HUES6 (cell line): ENCODE measurements at regions not wholly inside any gene's neighbourhood (a gene's known extent, or its start where the extent isn't known, plus 50 kb on each side); places are given as distances from the start of the nearest gene placed in this dataset.
"Not testable (repeated sequence)": the region's sequence is repeated elsewhere in the genome, so short reads cannot be mapped to it uniquely, and the experiment has no call there.

ENCODE experiments used
- H3K27ac ChIP-seq: 2 replicates; pipeline ENCODE4 v1.7.0; 2013; ENCODE audit warnings: low read depth, mild to moderate bottlenecking, low read length, inconsistent platforms
- H3K27me3 ChIP-seq: 2 replicates; pipeline ENCODE4 v1.6.1; 2013; ENCODE audit warnings: low read length; ENCODE audit not compliant: control insufficient read depth, insufficient read depth
- H3K36me3 ChIP-seq: 2 replicates; pipeline ENCODE4 v1.6.1; 2013; ENCODE audit warnings: low read length; ENCODE audit not compliant: control insufficient read depth, insufficient read depth
- H3K4me1 ChIP-seq: 2 replicates; pipeline ENCODE4 v1.6.1; 2013; ENCODE audit warnings: low read length; ENCODE audit not compliant: control insufficient read depth, insufficient read depth
- H3K4me3 ChIP-seq: 2 replicates; pipeline ENCODE4 v1.5.1; 2013; ENCODE audit warnings: low read depth, low read length
- H3K9ac ChIP-seq: one replicate; pipeline ENCODE4 v1.6.1; 2013; ENCODE audit warnings: mild to moderate bottlenecking, low read length
- H3K9me3 ChIP-seq: 2 replicates; pipeline ENCODE4 v1.6.1; 2013; ENCODE audit warnings: low read depth, low read length; ENCODE audit not compliant: control insufficient read depth, insufficient read depth

GRCh38 chr5:115424030-115424429, 120.5 kb downstream of the FEM1C start:
- no peak overlapping the region for H3K27ac ChIP-seq
- H3K4me1 ChIP-seq: peaks cover 5% of the 10 kb centered on the region
- H3K27me3 ChIP-seq: no peaks in the 10 kb centered on the region
- H3K9ac ChIP-seq: no peak overlapping the region
- no peaks in the 10 kb centered on the region for H3K9me3 ChIP-seq
- H3K36me3 ChIP-seq: no peaks in the 10 kb centered on the region
- H3K4me3 ChIP-seq: no peak overlapping the region

- H3K27me3 ChIP-seq: no peaks in the 10 kb centered on the region
- peaks cover 5% of the 10 kb centered on the region for H3K4me1 ChIP-seq
- no peak overlapping the region for H3K9ac ChIP-seq
- no peaks in the 10 kb centered on the region for H3K9me3 ChIP-seq
- H3K27ac ChIP-seq: no peak overlapping the region
- no peaks in the 10 kb centered on the region for H3K36me3 ChIP-seq
- no peak overlapping the region for H3K4me3 ChIP-seq
These were observed 121.0 kb downstream of the FEM1C start for GRCh38 chr5:115423541-115423940.

- no peak overlapping the region for H3K4me3 ChIP-seq
- H3K27me3 ChIP-seq: no peaks in the 10 kb centered on the region
- no peak overlapping the region for H3K9ac ChIP-seq
- no peaks in the 10 kb centered on the region for H3K36me3 ChIP-seq
- H3K4me1 ChIP-seq: peaks cover 5% of the 10 kb centered on the region
- H3K27ac ChIP-seq: no peak overlapping the region
- H3K9me3 ChIP-seq: no peaks in the 10 kb centered on the region
These were observed 121.5 kb downstream of the FEM1C start for GRCh38 chr5:115423051-115423450.

GRCh38 chr5:115420812-115421211, 123.8 kb downstream of the FEM1C start:
- H3K9ac ChIP-seq, H3K36me3 ChIP-seq, H3K4me1 ChIP-seq, H3K9me3 ChIP-seq, H3K27ac ChIP-seq, H3K4me3 ChIP-seq, H3K27me3 ChIP-seq: not testable (repeated sequence)

- no peaks in the 10 kb centered on the region for H3K27me3 ChIP-seq
- no peaks in the 10 kb centered on the region for H3K9me3 ChIP-seq
- peaks cover 5% of the 10 kb centered on the region for H3K4me1 ChIP-seq
- H3K4me3 ChIP-seq: no peak overlapping the region
- no peak overlapping the region for H3K9ac ChIP-seq
- H3K36me3 ChIP-seq: no peaks in the 10 kb centered on the region
- H3K27ac ChIP-seq: no peak overlapping the region
These were observed 123.6 kb upstream of the CCDC112 start for GRCh38 chr5:115419846-115420585.

GRCh38 chr5:115418788-115419187, 122.3 kb upstream of the CCDC112 start:
- Histone ChIP-seq H3K9me3 (no peaks in the 10 kb centered on the region), H3K4me1 (peaks cover 5% of the 10 kb centered on the region)

GRCh38 chr5:115417076-115417475, 120.6 kb upstream of the CCDC112 start:
- no peak overlapping the region for H3K9ac ChIP-seq
- peaks cover 5% of the 10 kb centered on the region for H3K4me1 ChIP-seq
- H3K27ac ChIP-seq: no peak overlapping the region
- no peaks in the 10 kb centered on the region for H3K27me3 ChIP-seq
- no peaks in the 10 kb centered on the region for H3K36me3 ChIP-seq
- H3K9me3 ChIP-seq: no peaks in the 10 kb centered on the region
- H3K4me3 ChIP-seq: no peak overlapping the region

More at GRCh38 chr5:115418788-115419187, 122.3 kb upstream of the CCDC112 start:
- Histone ChIP-seq H3K4me3 (no peak overlapping the region), H3K27ac (no peak overlapping the region), H3K36me3 (no peaks in the 10 kb centered on the region), H3K9ac (no peak overlapping the region), H3K27me3 (no peaks in the 10 kb centered on the region)

- H3K36me3 ChIP-seq: no peaks in the 10 kb centered on the region
- no peaks in the 10 kb centered on the region for H3K27me3 ChIP-seq
- no peak overlapping the region for H3K9ac ChIP-seq
- H3K27ac ChIP-seq: no peak overlapping the region
- H3K4me3 ChIP-seq: no peak overlapping the region
- no peaks in the 10 kb centered on the region for H3K9me3 ChIP-seq
- peaks cover 5% of the 10 kb centered on the region for H3K4me1 ChIP-seq
These were observed 118.7 kb upstream of the CCDC112 start for GRCh38 chr5:115415143-115415491.

- Histone ChIP-seq H3K36me3 (no peaks in the 10 kb centered on the region), H3K4me3 (no peak overlapping the region), H3K9ac (no peak overlapping the region), H3K27ac (no peak overlapping the region), H3K27me3 (no peaks in the 10 kb centered on the region), H3K4me1 (peaks cover 1% of the 10 kb centered on the region), H3K9me3 (no peaks in the 10 kb centered on the region)
These were observed 118.1 kb upstream of the CCDC112 start for GRCh38 chr5:115414406-115415142.

- H3K9me3 ChIP-seq: no peaks in the 10 kb centered on the region
- H3K4me1 ChIP-seq: no peaks in the 10 kb centered on the region; the same call in 1 of the 2 replicates
- H3K9ac ChIP-seq: no peak overlapping the region
- H3K4me3 ChIP-seq: no peak overlapping the region
- no peak overlapping the region for H3K27ac ChIP-seq
- H3K27me3 ChIP-seq: no peaks in the 10 kb centered on the region
- no peaks in the 10 kb centered on the region for H3K36me3 ChIP-seq
These were observed 117.2 kb upstream of the CCDC112 start for GRCh38 chr5:115413651-115414050.

- Histone ChIP-seq H3K9me3 (no peaks in the 10 kb centered on the region), H3K36me3 (no peaks in the 10 kb centered on the region), H3K9ac (no peak overlapping the region), H3K27me3 (no peaks in the 10 kb centered on the region), H3K4me1 (no peaks in the 10 kb centered on the region), H3K4me3 (no peak overlapping the region), H3K27ac (no peak overlapping the region)
These were observed 112.6 kb upstream of the CCDC112 start for GRCh38 chr5:115409094-115409493.
